ENCODE measurements at regions not wholly inside any gene's neighbourhood (a gene's known extent, or its start where the extent isn't known, plus 50 kb on each side); places are given as distances from the start of the nearest gene placed in this dataset.

DNA sequence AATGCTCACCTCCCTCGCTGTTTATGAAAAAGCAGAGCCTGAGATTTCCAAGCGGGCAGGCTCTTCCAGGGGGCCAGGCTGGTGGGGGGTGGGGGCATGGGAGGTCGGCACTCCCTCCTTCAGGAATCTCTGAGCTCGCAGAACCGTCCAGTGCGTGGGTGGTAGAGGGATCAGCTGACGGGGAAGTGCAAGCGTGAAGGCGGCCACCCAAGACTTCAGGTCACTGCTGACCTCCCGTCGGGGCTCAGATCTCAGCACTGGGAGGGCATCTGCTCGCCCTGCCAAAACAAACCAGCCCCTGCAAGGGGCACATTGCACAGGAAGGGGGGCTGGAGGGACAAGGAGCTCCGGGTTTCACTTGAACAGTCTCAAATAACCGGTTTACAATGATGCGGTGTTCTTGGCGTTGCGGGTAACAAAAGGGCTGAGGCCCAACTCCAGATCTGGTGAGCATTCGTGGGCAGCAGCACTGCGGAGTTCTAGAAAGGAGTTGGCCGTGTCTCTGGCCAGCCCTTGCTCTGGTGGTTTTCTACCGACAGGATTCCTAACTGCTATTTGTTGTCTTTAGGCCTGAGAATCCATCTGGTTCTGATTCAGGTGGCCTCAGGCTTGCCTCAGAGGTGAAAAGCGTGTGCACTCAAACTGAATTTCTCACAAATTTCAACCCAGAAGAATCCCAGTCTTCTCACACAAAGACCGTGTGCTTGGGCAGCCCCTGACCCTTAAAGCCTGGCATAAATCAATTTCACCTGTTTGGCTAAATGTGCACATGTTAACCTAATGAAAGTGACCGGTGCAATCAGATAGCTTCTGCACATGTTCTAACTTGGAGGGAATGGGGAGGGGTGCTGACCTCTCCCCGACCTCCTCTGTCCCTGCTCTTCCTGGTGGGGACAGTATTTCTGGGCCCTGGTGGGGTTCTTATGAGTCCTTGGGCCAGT is 191.6 kb downstream of the MYLK4 start:
- Mint-ChIP-seq H3K27ac (no peak overlapping the region), H3K9me3 (no peaks in the 10 kb centered on the region), H3K36me3 (no peaks in the 10 kb centered on the region), H3K27me3 (ENCODE audit: low read depth in 2 of 2) (peaks cover 11 to 24% of the 10 kb centered on the region in 2 donors), H3K4me3 (no peak overlapping the region), H3K4me1 (no peaks in the 10 kb centered on the region)
- intact Hi-C loops (cut with micrococcal nuclease): no loop called here
- no peak overlapping the region for H3K27ac ChIP-seq (ENCODE audit: low read length)
- WGBS (ENCODE audit: insufficient coverage): 92% methylated on average over 25 of the region's 25 CpGs
- ATAC-seq: no peak
- no peaks in the 10 kb centered on the region for H3K9me3 ChIP-seq (ENCODE audit: control insufficient read depth, insufficient read depth, low read length)
- DNase-seq: no peak
- TF ChIP-seq, protein P1, sequence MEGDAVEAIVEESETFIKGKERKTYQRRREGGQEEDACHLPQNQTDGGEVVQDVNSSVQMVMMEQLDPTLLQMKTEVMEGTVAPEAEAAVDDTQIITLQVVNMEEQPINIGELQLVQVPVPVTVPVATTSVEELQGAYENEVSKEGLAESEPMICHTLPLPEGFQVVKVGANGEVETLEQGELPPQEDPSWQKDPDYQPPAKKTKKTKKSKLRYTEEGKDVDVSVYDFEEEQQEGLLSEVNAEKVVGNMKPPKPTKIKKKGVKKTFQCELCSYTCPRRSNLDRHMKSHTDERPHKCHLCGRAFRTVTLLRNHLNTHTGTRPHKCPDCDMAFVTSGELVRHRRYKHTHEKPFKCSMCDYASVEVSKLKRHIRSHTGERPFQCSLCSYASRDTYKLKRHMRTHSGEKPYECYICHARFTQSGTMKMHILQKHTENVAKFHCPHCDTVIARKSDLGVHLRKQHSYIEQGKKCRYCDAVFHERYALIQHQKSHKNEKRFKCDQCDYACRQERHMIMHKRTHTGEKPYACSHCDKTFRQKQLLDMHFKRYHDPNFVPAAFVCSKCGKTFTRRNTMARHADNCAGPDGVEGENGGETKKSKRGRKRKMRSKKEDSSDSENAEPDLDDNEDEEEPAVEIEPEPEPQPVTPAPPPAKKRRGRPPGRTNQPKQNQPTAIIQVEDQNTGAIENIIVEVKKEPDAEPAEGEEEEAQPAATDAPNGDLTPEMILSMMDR (IDR thresholded peaks at IDR 0.05): no peak
- H3K36me3 ChIP-seq (ENCODE audit: control insufficient read depth, insufficient read depth, low read length): no peaks in the 10 kb centered on the region
- H3K27me3 ChIP-seq (ENCODE audit: control insufficient read depth, insufficient read depth, low read length): peaks cover 2% of the 10 kb centered on the region
- no peaks in the 10 kb centered on the region for H3K4me1 ChIP-seq (ENCODE audit: control insufficient read depth, insufficient read depth, low read length)
- no peak overlapping the region for H3K4me3 ChIP-seq (ENCODE audit: low read length)

DNA sequence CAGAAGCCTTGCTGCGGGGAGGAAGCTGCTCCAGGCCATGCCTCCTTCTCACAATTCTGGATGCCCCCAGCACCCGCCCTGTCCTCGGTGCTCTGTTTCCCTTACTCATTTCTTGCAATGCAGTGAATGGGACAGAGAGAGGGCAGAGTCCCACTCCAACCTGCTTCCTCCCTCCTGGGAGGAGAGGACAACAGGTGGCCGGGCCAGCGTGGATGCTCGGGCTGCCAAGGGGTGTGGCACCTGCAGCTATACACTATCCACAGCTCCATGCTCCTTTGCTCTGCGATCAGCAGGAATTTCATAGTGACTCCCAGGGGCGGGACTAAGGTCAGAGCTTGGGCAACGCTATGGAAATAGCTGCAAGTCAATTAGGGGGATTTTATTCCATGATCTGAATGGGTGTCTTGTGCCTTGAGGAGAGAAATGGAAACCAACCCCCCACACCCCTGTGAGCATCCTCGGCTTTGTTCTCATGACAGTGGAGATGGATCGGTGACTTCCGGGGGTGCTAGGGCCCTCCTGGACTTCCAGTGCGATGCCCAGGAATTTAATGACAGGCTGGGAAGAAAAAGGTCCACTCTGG is 192.5 kb downstream of the MYLK4 start:
- 94% methylated on average over 11 of the region's 13 CpGs for WGBS (ENCODE audit: insufficient coverage)
- Histone ChIP-seq H3K9me3 (ENCODE audit: control insufficient read depth, insufficient read depth, low read length) (no peaks in the 10 kb centered on the region), H3K27ac (ENCODE audit: low read length) (no peak overlapping the region), H3K27me3 (ENCODE audit: control insufficient read depth, insufficient read depth, low read length) (peaks cover 2% of the 10 kb centered on the region), H3K36me3 (ENCODE audit: control insufficient read depth, insufficient read depth, low read length) (no peaks in the 10 kb centered on the region), H3K4me1 (ENCODE audit: control insufficient read depth, insufficient read depth, low read length) (no peaks in the 10 kb centered on the region), H3K4me3 (ENCODE audit: low read length) (no peak overlapping the region)
- no peaks in the 10 kb centered on the region for H3K4me1 Mint-ChIP-seq
- no peak overlapping the region for H3K27ac Mint-ChIP-seq
- no peak for DNase-seq
- H3K9me3 Mint-ChIP-seq: no peaks in the 10 kb centered on the region
- intact Hi-C loops (cut with micrococcal nuclease): no loop called here
- H3K4me3 Mint-ChIP-seq: no peak overlapping the region
- H3K36me3 Mint-ChIP-seq: no peaks in the 10 kb centered on the region
- TF ChIP-seq, protein P1 (IDR thresholded peaks at IDR 0.05): no peak
- peaks cover 14 to 24% of the 10 kb centered on the region in 2 donors for H3K27me3 Mint-ChIP-seq (ENCODE audit: low read depth in 2 of 2)
- no peak for ATAC-seq

DNA sequence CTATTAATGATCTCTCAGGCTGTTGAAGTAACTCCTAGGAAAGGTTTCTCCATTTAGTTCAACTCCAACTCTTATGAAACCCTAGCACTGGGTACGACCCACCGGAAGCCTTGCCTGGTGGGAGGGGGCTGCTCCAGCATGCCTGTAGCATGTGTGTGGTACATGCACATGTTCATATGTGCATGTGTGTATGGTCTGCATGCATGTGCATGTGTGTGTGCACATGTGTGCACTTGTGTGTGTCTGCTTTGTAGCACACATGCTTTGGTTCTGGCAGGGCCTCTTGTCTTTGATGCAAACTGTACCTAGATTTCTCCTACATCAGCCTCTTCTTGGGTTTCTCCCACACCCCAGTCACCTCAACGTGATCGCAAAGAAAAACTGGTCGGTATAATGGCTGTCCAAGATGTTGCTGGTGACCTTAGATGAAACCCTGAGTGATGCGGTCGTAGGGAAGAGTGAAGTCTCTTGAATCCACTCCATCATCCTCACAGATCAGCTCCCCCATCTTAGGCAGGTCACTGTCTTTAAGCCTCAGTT is 193.5 kb downstream of the MYLK4 start:
- intact Hi-C loops (cut with micrococcal nuclease): no loop called here
- DNase-seq: no peak
- no peaks in the 10 kb centered on the region for H3K36me3 ChIP-seq (ENCODE audit: control insufficient read depth, insufficient read depth, low read length)

More for the DNA sequence above, 193.5 kb downstream of the MYLK4 start:
- peaks cover 14 to 24% of the 10 kb centered on the region in 2 donors for H3K27me3 Mint-ChIP-seq (ENCODE audit: low read depth in 2 of 2)
- H3K4me3 Mint-ChIP-seq: no peak overlapping the region
- TF ChIP-seq, protein P1 (IDR thresholded peaks at IDR 0.05): no peak
- Histone ChIP-seq H3K9me3 (ENCODE audit: control insufficient read depth, insufficient read depth, low read length) (no peaks in the 10 kb centered on the region), H3K27ac (ENCODE audit: low read length) (no peak overlapping the region), H3K4me1 (ENCODE audit: control insufficient read depth, insufficient read depth, low read length) (no peaks in the 10 kb centered on the region), H3K4me3 (ENCODE audit: low read length) (no peak overlapping the region), H3K27me3 (ENCODE audit: control insufficient read depth, insufficient read depth, low read length) (peaks cover 5% of the 10 kb centered on the region)
- no peak for ATAC-seq
- WGBS (ENCODE audit: insufficient coverage): 81% methylated on average over 7 of the region's 7 CpGs
- no peaks in the 10 kb centered on the region for H3K9me3 Mint-ChIP-seq
- no peak overlapping the region for H3K27ac Mint-ChIP-seq
- no peaks in the 10 kb centered on the region for H3K36me3 Mint-ChIP-seq
- no peaks in the 10 kb centered on the region for H3K4me1 Mint-ChIP-seq

Measured in natural killer cell (primary cell).